GM12872 (cell line): ENCODE measurements at regions not wholly inside any gene's neighbourhood (a gene's known extent, or its start where the extent isn't known, plus 50 kb on each side); places are given as distances from the start of the nearest gene placed in this dataset.

Experiments
- CTCF ChIP-seq: IDR thresholded peaks from 3 replicates; pipeline ENCODE4 v1.5.1; 2011; ENCODE audit warnings: low read depth, mild to moderate bottlenecking, low read length, moderate library complexity; ENCODE audit not compliant: insufficient read depth

- no peak for TF ChIP-seq CTCF
These were observed 366.6 kb upstream of the FIGN start for GRCh38 chr2:164102366-164102765.

- no peak for TF ChIP-seq CTCF
These were observed 355.9 kb upstream of the FIGN start for GRCh38 chr2:164091673-164092072.

GRCh38 chr2:164090533-164090932 lies 354.7 kb upstream of the FIGN start:
- no peak for TF ChIP-seq CTCF

- TF ChIP-seq CTCF = no peak
These were observed 348.3 kb upstream of the FIGN start for GRCh38 chr2:164084066-164084465.

GRCh38 chr2:164080486-164080885 lies 344.7 kb upstream of the FIGN start:
- no peak for TF ChIP-seq CTCF

GRCh38 chr2:164079258-164079657 lies 343.4 kb upstream of the FIGN start:
- no peak for TF ChIP-seq CTCF

- TF ChIP-seq CTCF = no peak
These were observed 342.6 kb upstream of the FIGN start for GRCh38 chr2:164078421-164078820.
